HG02571 (cell line): ENCODE measurements at regions not wholly inside any gene's neighbourhood (a gene's known extent, or its start where the extent isn't known, plus 50 kb on each side); places are given as distances from the start of the nearest gene placed in this dataset.
"Not testable (repeated sequence)": the region's sequence is repeated elsewhere in the genome, so short reads cannot be mapped to it uniquely, and the experiment has no call there.

ENCODE experiments used
- ATAC-seq: cut with Tn5 transposase; IDR thresholded peaks from one replicate; pipeline ENCODE4 v1.9.1; 2021; ENCODE audit warnings: mild to moderate bottlenecking, moderate library complexity; ENCODE audit not compliant: unreplicated experiment

DNA sequence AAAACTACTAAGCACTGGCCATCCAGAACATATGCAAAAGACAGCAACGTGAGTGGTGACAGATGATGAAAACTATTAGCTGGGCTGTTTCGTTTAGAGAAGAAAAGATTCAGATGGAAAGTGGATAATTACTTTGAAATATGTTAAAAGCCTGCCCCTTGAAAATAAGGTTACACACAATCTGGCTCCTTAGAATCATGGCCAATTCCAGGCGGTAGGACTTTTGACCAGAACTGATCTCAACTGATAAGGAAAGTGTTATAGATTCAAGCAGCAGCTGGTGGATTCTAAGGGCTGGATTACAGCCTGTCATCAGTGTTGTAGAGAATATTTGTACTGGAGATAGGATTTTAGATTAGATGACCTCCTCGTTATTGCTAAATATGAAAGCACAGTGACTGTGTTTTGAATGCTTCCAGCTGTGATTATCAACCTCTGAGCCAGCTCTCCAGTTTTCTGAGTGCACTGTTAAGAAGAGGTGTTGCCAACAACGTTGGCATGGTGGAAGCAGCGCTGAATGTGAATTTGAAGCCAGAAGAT is 75.1 kb downstream of the KBTBD2 start:
- ATAC-seq = not testable (repeated sequence)

DNA sequence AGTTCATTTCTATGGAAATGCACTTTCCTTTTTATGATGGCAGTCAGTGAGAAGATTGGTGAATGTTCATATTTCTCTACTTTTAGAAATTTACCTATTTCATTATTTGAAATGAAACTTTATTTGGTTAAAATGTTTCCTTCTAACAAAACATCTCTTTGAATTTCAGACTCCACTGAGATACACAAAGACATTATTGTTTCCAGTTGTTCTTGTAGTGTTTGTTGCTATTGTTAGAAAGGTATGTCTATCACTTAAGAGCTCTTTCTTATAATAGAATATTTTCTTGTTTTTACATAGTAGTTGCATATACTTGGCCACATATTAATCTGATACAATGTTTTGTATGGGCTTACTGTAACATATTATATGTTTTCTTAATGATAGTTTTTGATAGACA is 76.8 kb downstream of the KBTBD2 start:
- not testable (repeated sequence) for ATAC-seq

DNA sequence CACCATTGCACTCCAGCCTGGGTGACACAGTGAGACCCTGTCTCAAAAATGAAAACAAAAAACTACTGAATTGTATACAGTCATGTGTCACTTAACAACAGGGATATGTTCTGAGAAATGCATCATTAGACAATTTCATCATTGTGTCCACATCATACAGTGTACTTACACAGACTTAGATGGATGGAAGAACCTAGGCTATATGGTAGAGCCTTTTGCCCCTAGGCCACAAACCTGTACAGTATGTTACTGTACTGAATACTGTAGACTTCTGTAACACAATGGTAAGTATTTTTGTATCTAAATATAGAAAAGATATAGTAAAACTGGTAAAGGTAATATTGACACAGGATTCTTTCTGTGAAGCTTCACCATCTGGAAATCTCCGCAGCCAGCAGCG is 81.7 kb downstream of the KBTBD2 start:
- ATAC-seq = no peak

DNA sequence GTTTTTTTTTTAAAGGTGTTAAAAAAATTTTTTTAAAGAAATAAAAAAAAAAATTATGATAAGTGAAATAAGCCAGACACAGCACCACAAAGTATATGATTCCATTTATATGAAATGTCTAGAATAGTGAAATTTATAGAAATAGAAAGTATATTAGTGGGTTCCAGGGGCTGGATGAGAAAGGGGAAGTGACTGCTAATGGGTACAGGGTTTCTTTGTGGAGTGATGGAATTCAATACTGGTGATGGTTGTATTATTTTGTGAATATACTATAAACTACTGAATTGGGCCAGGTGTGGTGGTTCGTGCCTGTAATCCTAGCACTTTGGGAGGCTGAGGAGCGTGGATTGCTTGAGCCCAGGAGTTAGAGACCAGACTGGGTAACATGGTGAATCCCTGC is 82.2 kb downstream of the KBTBD2 start:
- no peak for ATAC-seq

DNA sequence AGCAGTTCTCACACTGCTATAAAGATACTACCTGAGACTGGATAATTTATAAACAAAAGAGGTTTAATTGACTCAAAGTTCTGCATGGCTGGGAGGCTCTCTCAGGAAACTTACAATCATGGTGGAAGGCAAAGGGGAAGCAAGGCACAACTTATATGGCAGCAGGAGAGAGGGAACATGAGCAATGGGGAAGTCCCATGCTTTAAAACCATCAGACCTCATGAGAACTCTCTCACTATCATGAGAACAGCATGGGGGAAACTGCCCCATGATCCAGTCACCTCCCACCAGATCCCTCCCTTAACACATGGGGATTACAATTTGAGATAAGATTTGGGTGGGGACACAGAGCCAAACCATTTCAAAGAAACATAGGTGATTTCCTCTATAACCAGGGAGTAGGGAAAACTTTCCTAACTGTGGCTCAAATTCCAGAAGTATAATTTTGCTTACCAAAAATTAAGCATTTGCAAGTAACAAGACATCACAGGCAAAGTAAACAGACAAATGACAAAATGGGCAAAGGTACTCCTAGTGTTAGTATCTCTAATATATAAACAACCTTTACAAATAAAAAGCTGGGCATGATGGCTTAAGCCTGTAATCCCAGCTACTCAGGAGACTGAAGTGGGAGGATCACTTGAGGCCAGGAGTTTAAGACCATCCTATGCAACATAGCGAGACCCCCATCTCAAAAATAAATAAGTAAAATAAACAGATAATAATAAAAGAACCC is 88.0 kb downstream of the KBTBD2 start:
- ATAC-seq = no peak

DNA sequence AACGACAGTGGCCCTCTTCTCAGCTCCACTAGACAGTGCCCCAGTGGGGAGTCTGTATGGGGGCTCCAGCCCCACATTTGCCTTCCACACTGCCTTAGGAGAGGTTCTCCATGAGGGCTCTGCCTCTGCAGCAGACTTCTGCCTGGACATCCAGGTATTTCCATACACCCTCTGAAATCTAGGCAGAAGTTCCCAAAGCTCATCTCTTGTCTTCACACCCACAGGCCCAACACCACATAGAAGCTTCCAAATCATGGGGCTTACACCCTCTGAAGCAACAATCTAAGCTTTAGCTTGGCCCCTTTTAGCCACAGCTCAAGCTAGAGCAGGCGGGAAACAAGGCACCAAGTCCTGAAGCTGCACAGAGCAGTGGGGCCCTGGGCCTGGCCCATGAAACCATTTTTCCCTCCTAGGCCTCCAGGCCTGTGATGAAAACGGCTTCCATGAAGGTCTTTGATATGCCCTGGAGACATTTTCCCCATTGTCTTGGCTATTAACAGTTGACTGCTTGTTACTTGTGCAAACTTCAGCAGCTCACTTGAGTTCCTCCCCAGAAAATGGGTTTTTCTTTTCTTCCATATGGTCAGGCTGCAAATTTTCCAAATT is 89.2 kb downstream of the KBTBD2 start:
- no peak for ATAC-seq

DNA sequence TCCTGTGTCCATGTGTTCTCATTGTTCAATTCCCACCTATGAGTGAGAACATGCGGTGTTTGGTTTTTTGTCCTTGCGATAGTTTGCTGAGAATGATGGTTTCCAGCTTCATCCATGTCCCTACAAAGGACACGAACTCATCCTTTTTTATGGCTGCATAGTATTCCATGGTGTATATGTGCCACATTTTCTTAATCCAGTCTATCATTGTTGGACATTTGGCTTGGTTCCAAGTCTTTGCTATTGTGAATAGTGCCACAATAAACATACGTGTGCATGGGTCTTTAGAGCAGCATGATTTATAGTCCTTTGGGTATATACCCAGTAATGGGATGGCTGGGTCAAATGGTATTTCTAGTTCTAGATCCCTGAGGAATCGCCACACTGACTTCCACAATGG is 98.5 kb downstream of the KBTBD2 start:
- ATAC-seq = not testable (repeated sequence)

DNA sequence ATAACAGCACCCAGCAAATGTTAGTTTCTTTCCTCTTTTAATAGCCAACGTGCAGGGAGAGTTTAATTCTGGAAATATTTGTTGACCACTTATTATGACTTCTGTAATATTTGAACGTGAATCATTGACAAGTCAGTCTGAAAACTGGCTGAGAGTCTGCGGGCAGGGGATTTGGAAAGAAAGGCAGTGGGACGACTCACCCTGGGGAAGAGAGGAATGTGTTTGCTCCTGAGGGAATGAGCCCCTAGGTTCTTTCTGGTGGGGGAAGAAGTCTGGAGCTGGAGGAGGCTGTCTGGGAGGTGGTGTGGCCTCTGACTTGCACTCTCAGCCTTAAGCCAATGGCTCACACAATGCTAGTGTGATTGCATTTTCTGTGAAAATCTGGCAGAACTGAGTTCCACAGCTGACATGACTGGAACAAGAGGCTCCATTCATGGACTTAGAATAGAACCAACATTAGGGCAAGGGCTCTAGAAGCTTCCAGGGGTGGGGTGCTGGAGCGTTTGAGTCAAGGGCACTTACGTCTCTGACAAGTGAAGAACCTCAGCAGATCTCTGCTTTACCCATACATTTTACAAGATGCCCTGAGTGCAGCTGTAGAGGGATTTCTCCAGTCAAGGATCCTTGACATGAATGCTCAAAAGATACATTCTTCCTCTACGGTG is 100.7 kb downstream of the KBTBD2 start:
- ATAC-seq = not testable (repeated sequence)

DNA sequence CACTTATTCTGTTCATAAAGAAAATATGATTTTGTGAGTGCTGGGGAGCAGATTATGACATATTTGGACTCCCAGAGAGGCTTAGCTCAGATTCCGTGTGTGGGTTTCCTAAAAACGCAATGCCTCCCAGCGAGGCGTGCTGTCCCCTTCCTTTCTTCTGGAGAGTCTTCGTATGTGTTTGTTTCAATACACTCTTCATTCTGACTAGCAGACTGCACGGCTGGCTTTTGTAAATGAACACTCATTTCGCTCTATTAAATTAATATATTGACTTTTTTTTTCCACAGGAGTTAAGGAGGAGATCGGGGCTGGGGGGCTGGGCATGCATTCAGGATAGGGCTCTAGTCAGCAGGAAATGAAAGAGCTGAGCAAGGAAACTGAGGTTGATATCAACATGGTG is 102.3 kb downstream of the KBTBD2 start:
- not testable (repeated sequence) for ATAC-seq

DNA sequence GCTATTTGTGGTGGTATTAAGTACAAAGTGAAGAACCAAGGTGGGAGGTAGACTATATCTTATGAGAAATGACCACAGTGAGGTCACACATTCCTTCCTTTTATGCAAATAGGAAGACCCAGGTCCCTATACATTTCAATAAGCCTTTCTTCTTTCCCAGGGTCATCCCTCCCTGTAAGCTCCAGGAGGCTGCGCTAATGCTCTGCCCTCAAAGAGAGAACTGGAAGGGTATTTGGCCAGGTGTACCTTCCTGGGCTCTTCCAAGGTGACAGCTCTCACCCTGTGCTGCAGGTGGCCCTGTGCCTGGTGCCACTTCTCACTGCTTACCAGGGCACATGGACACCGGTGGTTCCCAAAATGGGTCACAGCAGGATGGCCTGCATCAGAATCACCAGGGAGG is 103.4 kb downstream of the KBTBD2 start:
- not testable (repeated sequence) for ATAC-seq

DNA sequence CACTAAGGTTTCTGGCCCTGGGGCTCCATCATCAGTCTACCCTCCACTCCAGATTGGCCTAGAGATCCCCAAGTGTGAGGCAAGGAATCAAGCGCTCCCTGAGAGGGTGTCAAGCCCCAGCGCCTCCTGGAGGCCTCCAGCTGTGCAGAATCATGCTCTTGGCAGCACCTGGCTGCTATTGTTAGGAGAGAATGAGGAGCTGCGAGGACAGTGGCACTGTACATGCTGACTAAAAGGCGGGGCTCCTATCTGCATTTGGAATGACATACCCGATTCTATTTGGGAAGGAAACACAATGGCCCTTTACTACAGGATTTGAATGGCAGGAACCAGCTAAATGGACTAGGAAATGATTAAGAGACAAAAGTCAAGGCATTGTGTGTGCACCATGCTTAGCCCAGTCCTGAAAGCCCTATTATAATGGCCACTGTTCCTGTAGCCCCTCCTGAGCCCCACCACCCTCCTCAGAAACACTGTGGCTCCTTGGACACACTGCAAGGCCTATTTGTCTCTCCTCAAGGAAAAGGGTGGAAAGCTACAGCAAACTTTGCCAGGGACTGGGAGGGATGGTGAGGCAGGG is 106.1 kb downstream of the KBTBD2 start:
- not testable (repeated sequence) for ATAC-seq

DNA sequence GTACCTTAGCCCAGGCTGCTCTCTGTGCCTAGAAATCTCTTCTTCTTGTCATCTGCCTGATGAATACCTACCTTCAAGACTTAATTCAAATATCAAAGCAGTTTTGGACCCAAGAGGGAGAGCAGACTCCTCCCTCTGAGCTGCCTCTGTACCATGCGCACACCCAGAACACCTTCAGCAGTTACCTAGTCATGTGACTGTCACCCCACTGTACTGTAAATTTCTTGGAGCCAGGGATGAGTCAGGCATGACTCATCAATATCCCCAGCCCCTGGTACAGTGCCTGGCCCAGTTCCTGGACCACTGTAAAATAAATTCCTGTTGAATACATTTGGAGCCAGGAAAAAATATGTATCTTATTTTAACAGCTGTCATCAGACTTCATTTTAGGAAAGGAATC is 111.7 kb downstream of the KBTBD2 start:
- not testable (repeated sequence) for ATAC-seq

DNA sequence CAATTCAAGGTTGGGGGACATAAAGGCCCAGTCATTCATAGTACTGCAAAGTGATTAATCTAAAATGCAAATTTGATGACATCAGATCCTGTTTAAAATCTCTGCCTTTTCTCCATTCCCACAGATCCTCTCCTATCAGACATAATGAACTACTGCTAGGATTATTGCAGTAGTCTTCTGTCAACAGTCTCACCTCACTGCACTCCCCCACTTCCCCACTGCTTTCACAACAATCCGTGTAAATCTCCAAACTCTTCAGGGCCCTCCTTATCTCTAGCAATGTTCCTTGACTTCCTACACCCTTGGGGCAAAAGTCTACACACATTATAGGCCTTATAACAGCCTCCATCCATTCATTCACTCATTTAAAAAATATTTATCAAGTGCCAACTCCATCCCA is 112.4 kb downstream of the KBTBD2 start:
- ATAC-seq = no peak

DNA sequence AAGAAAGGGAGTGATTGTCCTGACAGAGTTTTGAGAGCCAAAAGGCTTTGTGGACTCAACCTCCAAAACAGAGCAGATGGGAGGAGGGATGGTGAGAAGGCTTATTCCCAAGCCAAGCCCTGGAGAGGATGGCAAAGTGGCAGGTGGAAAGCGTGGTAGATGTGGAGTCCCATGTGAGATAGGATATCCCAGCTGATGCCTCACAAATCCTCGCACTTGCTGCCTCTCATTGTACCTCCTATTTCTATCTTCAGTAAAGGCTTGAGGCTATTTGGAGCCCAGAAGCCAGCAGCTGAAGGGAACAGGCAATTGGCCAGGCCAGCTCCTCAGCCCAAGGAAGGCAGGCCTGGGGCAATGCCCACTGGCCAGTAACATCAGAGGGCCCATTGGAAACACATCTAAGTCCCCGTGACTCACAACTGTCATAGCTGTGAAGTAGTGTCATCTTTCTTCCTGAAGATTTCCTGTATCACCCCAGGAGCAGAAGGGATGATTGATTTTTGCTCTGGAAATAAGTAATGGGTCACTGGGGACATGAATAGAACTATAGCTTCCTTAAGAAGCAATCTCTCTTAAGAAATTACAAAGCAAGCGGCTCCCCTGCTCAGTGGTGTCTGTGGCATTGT is 114.4 kb downstream of the KBTBD2 start:
- ATAC-seq = not testable (repeated sequence)

DNA sequence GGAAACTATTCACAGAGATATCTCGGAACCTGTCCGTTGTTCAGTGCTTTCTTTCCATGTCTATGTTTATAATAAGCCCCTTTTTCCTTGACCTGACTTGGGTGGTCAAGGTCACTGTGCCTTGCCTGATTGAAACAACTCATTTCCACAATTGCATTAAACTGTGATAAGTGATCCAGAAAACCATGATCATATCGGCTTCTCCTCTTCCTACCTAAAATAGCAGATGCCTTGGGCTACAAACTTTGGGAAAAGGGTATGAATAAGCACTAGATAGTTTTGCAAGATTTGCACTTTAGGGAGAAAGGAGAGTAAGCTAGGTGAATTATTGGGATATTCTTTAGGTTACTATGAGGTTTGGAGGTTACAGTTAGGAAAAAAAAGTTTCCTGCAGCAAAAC is 115.2 kb downstream of the KBTBD2 start:
- ATAC-seq = not testable (repeated sequence)

DNA sequence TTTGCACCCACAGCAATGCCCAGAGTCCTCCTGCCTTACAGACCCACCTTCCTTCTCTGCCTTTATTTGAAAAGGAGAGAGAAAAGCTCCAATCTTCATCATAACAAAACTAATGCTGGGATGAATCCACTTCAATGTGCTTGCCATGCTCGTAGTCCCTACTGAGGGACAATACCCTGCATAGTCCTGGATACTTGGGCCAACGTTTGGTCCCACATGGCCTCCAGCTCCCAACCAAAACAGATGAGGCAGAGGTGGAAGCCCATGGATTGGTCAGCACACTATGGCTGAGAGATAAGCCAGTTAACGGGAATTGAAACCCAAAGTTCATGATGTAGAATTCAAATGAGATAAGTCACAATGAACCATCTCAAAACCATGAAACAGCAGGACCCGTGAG is 115.8 kb downstream of the KBTBD2 start:
- not testable (repeated sequence) for ATAC-seq

DNA sequence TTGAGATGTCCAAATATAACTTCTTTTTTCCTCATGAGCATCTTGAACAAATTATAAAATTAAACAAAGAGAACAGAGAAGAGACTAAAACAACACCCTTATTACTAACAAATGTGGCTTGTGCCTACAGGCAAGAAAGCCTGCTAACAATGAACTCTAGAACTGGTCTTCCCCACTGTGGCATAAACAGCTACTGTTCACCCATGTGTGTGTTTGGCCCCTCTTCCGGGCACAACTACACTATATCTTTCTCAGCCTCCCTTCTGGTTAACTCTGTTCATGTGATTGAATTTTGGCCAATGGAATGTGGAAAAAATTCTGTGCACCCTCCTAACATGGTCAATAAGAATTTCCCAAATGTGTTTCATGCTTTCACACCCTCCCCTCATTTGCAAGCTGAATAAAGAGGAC is 117.0 kb downstream of the KBTBD2 start:
- ATAC-seq = no peak

DNA sequence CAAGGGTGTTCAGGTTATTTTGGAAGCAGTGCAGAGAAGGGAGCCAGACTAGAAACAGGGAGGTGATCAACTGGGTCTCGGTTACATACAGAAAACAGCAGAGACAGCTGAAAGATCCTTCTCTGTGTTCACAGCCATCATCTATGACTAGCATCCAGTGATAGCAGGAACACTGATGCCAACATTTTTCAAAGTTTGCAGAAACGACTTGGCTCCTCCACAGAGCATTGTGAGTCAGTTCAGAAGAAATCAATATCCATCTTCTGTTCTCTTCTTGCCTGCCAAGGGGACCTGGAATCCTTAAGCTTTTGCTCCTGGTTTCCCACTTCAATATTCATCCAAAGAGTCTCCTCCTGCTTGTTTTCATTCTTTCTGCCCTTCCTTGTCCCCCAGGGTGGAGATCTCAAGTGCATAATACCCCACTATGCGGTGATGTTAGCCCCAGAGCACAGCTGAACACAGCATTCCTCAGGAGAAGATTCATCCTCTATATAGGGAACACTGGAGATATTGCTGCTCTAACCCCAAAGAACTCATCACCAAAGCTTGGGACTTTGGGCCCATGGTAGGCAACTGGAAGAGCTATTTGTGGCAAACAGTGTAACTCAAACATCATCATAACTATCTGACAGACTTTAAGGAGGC is 122.6 kb downstream of the KBTBD2 start:
- not testable (repeated sequence) for ATAC-seq

DNA sequence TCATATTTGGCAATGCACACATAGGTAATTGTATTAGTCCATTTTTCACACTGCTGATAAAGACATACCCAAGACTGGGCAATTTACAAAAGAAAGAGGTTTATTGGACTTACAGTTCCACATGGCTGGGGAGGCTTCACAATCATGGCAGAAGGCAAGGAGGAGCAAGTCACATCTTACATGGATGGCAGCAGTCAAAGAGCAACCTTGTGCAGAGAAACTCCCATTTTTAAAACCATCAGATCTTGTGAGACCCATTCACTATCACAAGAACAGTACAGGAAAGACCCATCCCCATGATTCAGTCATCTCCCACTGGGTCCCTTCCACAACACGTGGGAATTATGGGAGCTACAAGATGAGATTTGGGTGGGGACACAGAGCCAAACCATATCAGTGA is 123.2 kb downstream of the KBTBD2 start:
- not testable (repeated sequence) for ATAC-seq

DNA sequence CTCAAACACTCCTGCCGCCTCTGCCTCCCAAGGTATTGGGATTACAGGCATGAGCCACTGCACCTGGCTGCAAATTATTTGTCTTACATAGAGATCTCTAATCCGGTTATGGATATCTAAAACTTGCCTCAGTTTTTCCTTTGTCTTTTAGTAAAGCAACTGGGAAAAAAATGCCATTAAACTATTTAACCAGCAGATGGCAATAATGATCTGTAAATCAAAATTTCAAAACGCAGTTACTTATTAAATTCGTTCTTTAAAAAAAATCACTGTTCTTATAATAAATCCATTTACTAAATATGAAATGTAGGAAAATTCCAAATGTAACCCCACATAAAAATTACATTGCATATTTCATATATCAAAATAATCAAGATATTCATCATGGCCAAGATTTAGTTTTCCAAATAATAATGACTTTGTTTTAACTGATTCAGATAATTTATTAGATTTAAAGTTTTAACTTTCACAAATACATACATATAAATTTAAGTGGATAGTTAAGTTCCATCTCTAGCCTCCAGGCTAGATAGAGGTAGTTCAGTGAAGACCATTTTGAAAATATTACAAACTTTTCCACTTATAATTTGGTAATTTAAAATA is 125.8 kb downstream of the KBTBD2 start:
- not testable (repeated sequence) for ATAC-seq
